Right ventricle myocardium inferior (tissue), 1 donor: ENCODE measurements at regions not wholly inside any gene's neighbourhood (a gene's known extent, or its start where the extent isn't known, plus 50 kb on each side); places are given as distances from the start of the nearest gene placed in this dataset.
"Not testable (repeated sequence)": the region's sequence is repeated elsewhere in the genome, so short reads cannot be mapped to it uniquely, and the experiment has no call there.

Source experiments
- ATAC-seq: fragments of 200-7000 bp; cut with Tn5 transposase; one replicate; pipeline ENCODE4 v1.9.1; 2020; ENCODE audit warnings: mild to moderate bottlenecking, moderate library complexity
- DNase-seq: peaks from one replicate; pipeline ENCODE4 v3.0.0; 2021; ENCODE audit errors: missing footprints
- intact Hi-C: fragments of 100-400 bp; cut with DNase I; formaldehyde crosslinking; loops from one replicate; pipeline ENCODE4 v1.11.0; 2022
- donor health status: DM: no; HTN: yes; CAD: no; lungs with severe emphysema.

- no peak for DNase-seq
- ATAC-seq: no peak
- intact Hi-C loops: no loop called here
Measured at GRCh38 chr17:64787255-64787920, 125.3 kb upstream of the SMURF2 start.

- no peak for ATAC-seq
- intact Hi-C loops: no loop called here
- no peak for DNase-seq
Measured at GRCh38 chr17:64786337-64786736, 124.2 kb upstream of the SMURF2 start.

- no peak for ATAC-seq
- intact Hi-C loops: no loop called here
- no peak for DNase-seq
Measured at GRCh38 chr17:64785011-64785421, 122.9 kb upstream of the SMURF2 start.

GRCh38 chr17:64784353-64785010 is 122.4 kb upstream of the SMURF2 start:
- no peak for ATAC-seq
- intact Hi-C loops: no loop called here
- no peak for DNase-seq

- ATAC-seq (no peak), DNase-seq (no peak)
- intact Hi-C loops: no loop called here
Measured at GRCh38 chr17:64783556-64784352, 121.6 kb upstream of the SMURF2 start.

- ATAC-seq (no peak), DNase-seq (no peak)
- intact Hi-C loops: no loop called here
Measured at GRCh38 chr17:64783031-64783461, 120.9 kb upstream of the SMURF2 start.

- intact Hi-C loops: no loop called here
- ATAC-seq (no peak), DNase-seq (no peak)
Measured at GRCh38 chr17:64781810-64782555, 119.9 kb upstream of the SMURF2 start.

- peak; percentile 94 for DNase-seq
- intact Hi-C loops: no loop called here
- peak; percentile 32 for ATAC-seq
Measured at GRCh38 chr17:64781014-64781756, 119.1 kb upstream of the SMURF2 start.

GRCh38 chr17:64780096-64781013 is 118.2 kb upstream of the SMURF2 start:
- no peak for ATAC-seq
- intact Hi-C loops: no loop called here
- peak; percentile 80 for DNase-seq

GRCh38 chr17:64779376-64780095 is 117.4 kb upstream of the SMURF2 start:
- ATAC-seq (no peak), DNase-seq (no peak)
- intact Hi-C loops: loop anchor here (10.0 kb wide), 1 partner anchor 425 kb away; no protein-coding TSS in a partner anchor

- ATAC-seq, DNase-seq: not testable (repeated sequence)
- intact Hi-C loops: loop anchor here (10.0 kb wide), 1 partner anchor 426 kb away; no protein-coding TSS in a partner anchor
Measured at GRCh38 chr17:64779098-64779375, 116.9 kb upstream of the SMURF2 start.

GRCh38 chr17:64778240-64779097 is 116.4 kb upstream of the SMURF2 start:
- DNase-seq: peak; percentile 72
- intact Hi-C loops: loop anchor here (10.0 kb wide), 1 partner anchor 426 kb away; no protein-coding TSS in a partner anchor
- ATAC-seq: no peak

GRCh38 chr17:64777415-64778239 is 115.5 kb upstream of the SMURF2 start:
- intact Hi-C loops: loop anchor here (10.0 kb wide), 1 partner anchor 427 kb away; no protein-coding TSS in a partner anchor
- DNase-seq: peak; percentile 77
- no peak for ATAC-seq

- intact Hi-C loops: loop anchor here (10.0 kb wide), 1 partner anchor 428 kb away; no protein-coding TSS in a partner anchor
Measured at GRCh38 chr17:64776720-64777414, 114.8 kb upstream of the SMURF2 start.

More at GRCh38 chr17:64776720-64777414, 114.8 kb upstream of the SMURF2 start:
- DNase-seq (peak; percentile 95), ATAC-seq (peak; percentile 77)
